OCI-LY7 (cell line): ENCODE measurements at regions not wholly inside any gene's neighbourhood (a gene's known extent, or its start where the extent isn't known, plus 50 kb on each side); places are given as distances from the start of the nearest gene placed in this dataset.

Source experiments
- EZH2phosphoT487 ChIP-seq: fragments of 200-600 bp; sonication (generic); IDR thresholded peaks from 2 replicates; pipeline ENCODE4 v1.6.1; 2018; ENCODE audit warnings: low read depth, borderline replicate concordance, mild to moderate bottlenecking, mixed run types, antibody characterized with exemption, low read length, moderate library complexity, mixed read lengths
- TF ChIP-seq, protein P1 (sequence below): fragments of 200-600 bp; sonication (generic); conservative IDR thresholded peaks from 2 replicates; pipeline ENCODE4 v1.5.1; 2014; ENCODE audit warnings: mild to moderate bottlenecking, antibody characterized with exemption, low read length, moderate library complexity, mixed read lengths

DNA sequence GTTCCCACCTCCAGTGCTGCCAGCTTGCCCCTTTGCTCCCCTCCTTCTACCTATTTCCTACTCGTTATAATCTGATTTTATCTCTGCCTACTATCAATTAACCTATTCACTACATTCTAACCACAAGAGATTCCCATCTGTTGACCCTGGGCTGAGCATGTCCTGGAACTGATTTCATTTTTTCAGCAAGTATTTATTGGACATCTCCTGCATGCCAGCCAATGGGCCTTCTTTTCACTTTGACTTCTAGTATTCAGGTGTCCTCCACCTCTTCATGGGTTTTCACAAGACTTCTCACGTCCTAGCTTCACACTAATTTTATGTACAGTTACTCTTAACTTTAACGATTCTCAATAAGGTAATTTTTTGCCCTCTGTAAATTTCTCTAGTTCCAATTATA lies 282.7 kb upstream of the KLHL1 start:
- TF ChIP-seq, protein P1, sequence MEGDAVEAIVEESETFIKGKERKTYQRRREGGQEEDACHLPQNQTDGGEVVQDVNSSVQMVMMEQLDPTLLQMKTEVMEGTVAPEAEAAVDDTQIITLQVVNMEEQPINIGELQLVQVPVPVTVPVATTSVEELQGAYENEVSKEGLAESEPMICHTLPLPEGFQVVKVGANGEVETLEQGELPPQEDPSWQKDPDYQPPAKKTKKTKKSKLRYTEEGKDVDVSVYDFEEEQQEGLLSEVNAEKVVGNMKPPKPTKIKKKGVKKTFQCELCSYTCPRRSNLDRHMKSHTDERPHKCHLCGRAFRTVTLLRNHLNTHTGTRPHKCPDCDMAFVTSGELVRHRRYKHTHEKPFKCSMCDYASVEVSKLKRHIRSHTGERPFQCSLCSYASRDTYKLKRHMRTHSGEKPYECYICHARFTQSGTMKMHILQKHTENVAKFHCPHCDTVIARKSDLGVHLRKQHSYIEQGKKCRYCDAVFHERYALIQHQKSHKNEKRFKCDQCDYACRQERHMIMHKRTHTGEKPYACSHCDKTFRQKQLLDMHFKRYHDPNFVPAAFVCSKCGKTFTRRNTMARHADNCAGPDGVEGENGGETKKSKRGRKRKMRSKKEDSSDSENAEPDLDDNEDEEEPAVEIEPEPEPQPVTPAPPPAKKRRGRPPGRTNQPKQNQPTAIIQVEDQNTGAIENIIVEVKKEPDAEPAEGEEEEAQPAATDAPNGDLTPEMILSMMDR = no peak
- TF ChIP-seq EZH2phosphoT487 = no peak
